ENCODE measurements at regions not wholly inside any gene's neighbourhood (a gene's known extent, or its start where the extent isn't known, plus 50 kb on each side); places are given as distances from the start of the nearest gene placed in this dataset.
A peak's percentile ranks its signal among the peaks of the same experiment; 100 is the strongest.
"Not testable (repeated sequence)": the region's sequence is repeated elsewhere in the genome, so short reads cannot be mapped to it uniquely, and the experiment has no call there.

GRCh38 chr2:222351035-222351434 lies 52.2 kb upstream of the PAX3 start:
- no peak for DNase-seq

GRCh38 chr2:222352981-222353380 lies 54.2 kb upstream of the PAX3 start:
- no peak for DNase-seq

GRCh38 chr2:222353993-222354392 lies 55.2 kb upstream of the PAX3 start:
- DNase-seq, result peak; percentile 87

- DNase-seq, result no peak
Observed at GRCh38 chr2:222355860-222356259, 57.1 kb upstream of the PAX3 start.

GRCh38 chr2:222357930-222358329 lies 59.1 kb upstream of the PAX3 start:
- no peak for DNase-seq

GRCh38 chr2:222358876-222359275 lies 60.1 kb upstream of the PAX3 start:
- DNase-seq, result no peak

GRCh38 chr2:222360146-222360545 lies 61.3 kb upstream of the PAX3 start:
- no peak for DNase-seq

- DNase-seq, result no peak
Observed at GRCh38 chr2:222360997-222361396, 62.2 kb upstream of the PAX3 start.

GRCh38 chr2:222361787-222362186 lies 62.6 kb upstream of the SGPP2 start:
- no peak for DNase-seq

GRCh38 chr2:222362336-222362735 lies 62.0 kb upstream of the SGPP2 start:
- no peak for DNase-seq

GRCh38 chr2:222364285-222364895 lies 60.0 kb upstream of the SGPP2 start:
- DNase-seq, result no peak

- not testable (repeated sequence) for DNase-seq
Observed at GRCh38 chr2:222368280-222368679, 56.1 kb upstream of the SGPP2 start.

GRCh38 chr2:222372993-222373392 lies 51.4 kb upstream of the SGPP2 start:
- DNase-seq, result no peak

Data from NCI-H1105 (cell line).